Tibial nerve (tissue), 4 donors: ENCODE measurements at regions not wholly inside any gene's neighbourhood (a gene's known extent, or its start where the extent isn't known, plus 50 kb on each side); places are given as distances from the start of the nearest gene placed in this dataset.

Source experiments
- DNase-seq, 2 donors: peaks; one replicate each; pipeline ENCODE4 v3.0.0-alpha.2; 2019; ENCODE audit warnings: low spot score in 2 of 2
- H3K27ac ChIP-seq, 4 donors: fragments of 200-600 bp; sonication (generic) in 3 of 4; one replicate each; pipeline ENCODE4 v1.5.1; 2017 to 2019; ENCODE audit warnings: mild to moderate bottlenecking in 1 of 4
- H3K27me3 ChIP-seq, 2 donors: fragments of 200-600 bp; sonication (generic) in 1 of 2; one replicate each; pipeline versions ENCODE4 v1.5.1 to v1.6.0; 2017 to 2019
- H3K36me3 ChIP-seq, 3 donors: fragments of 200-600 bp; sonication (generic); one replicate each; pipeline ENCODE4 v1.5.1; 2018 to 2019
- H3K4me1 ChIP-seq, 4 donors: fragments of 200-600 bp; sonication (generic) in 3 of 4; one replicate each; pipeline ENCODE4 v1.5.1; 2017 to 2019
- H3K4me3 ChIP-seq, 4 donors: fragments of 200-600 bp; sonication (generic) in 3 of 4; one replicate each; pipeline ENCODE4 v1.5.1; 2017 to 2019; ENCODE audit warnings: mild to moderate bottlenecking in 1 of 4, moderate library complexity in 1 of 4
- H3K9me3 ChIP-seq, 4 donors: fragments of 200-600 bp; sonication (generic) in 3 of 4; one replicate each; pipeline ENCODE4 v1.5.1; 2017 to 2019
- EP300 ChIP-seq, 2 donors: sonication (generic); formaldehyde crosslinking; IDR thresholded peaks; one replicate each; pipeline ENCODE4 v1.6.1; 2017; ENCODE audit warnings: antibody characterized with exemption in 2 of 2, mild to moderate bottlenecking in 1 of 2
- POLR2A ChIP-seq, 2 donors: fragments of 450-650 bp; IDR thresholded peaks; one replicate each; pipeline ENCODE4 v1.6.1; 2017; ENCODE audit warnings: antibody characterized with exemption in 2 of 2, mild to moderate bottlenecking in 2 of 2, moderate library complexity in 2 of 2
- WGBS, 2 donors: methylation state at CpG; one replicate each; pipeline ENCODE4 v1.1.5; 2018; 5-methylcytosine and 5-hydroxymethylcytosine counted together
- TF ChIP-seq, protein P1 (sequence below), 5 experiments: fragments of 200-600 bp in 3 of 5; fragments of 450-650 bp in 2 of 5; sonication (generic) in 3 of 5; IDR thresholded peaks; one replicate each; pipeline ENCODE4 v1.5.1; 2016 to 2019; ENCODE audit warnings: antibody characterized with exemption in 5 of 5, mild to moderate bottlenecking in 3 of 5, moderate library complexity in 2 of 5

DNA sequence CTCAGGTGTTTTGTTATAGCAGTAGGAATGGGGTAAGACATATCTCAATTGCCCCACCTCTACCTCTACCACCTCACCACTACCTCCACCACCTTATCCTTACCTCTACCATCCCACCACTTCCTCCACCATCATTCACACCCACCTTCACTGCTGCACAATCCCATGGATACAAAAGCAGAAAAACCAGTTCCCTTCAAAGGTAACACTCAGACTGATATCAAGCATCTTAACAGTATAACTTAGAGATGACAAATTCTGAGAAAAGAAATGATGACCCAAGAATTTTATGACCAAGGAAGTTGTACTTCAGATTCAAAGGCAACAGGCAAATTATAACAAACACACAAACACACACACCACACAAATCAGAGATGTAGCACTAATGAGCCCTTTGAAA, 189.4 kb downstream of the NUAK1 start:
- no peaks in the 10 kb centered on the region for H3K27me3 ChIP-seq
- H3K4me3 ChIP-seq = no peak overlapping the region
- H3K27ac ChIP-seq = no peak overlapping the region
- H3K36me3 ChIP-seq = no peaks in the 10 kb centered on the region
- no peak for DNase-seq
- no peaks in the 10 kb centered on the region for H3K9me3 ChIP-seq
- peaks cover 0 to 13% (median 0%) of the 10 kb centered on the region in 4 donors for H3K4me1 ChIP-seq
- no peak for TF ChIP-seq EP300 (IDR thresholded peaks at IDR 0.05)
- TF ChIP-seq POLR2A (IDR thresholded peaks at IDR 0.05) = no peak
- TF ChIP-seq, protein P1, sequence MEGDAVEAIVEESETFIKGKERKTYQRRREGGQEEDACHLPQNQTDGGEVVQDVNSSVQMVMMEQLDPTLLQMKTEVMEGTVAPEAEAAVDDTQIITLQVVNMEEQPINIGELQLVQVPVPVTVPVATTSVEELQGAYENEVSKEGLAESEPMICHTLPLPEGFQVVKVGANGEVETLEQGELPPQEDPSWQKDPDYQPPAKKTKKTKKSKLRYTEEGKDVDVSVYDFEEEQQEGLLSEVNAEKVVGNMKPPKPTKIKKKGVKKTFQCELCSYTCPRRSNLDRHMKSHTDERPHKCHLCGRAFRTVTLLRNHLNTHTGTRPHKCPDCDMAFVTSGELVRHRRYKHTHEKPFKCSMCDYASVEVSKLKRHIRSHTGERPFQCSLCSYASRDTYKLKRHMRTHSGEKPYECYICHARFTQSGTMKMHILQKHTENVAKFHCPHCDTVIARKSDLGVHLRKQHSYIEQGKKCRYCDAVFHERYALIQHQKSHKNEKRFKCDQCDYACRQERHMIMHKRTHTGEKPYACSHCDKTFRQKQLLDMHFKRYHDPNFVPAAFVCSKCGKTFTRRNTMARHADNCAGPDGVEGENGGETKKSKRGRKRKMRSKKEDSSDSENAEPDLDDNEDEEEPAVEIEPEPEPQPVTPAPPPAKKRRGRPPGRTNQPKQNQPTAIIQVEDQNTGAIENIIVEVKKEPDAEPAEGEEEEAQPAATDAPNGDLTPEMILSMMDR (IDR thresholded peaks at IDR 0.05) = no peak

DNA sequence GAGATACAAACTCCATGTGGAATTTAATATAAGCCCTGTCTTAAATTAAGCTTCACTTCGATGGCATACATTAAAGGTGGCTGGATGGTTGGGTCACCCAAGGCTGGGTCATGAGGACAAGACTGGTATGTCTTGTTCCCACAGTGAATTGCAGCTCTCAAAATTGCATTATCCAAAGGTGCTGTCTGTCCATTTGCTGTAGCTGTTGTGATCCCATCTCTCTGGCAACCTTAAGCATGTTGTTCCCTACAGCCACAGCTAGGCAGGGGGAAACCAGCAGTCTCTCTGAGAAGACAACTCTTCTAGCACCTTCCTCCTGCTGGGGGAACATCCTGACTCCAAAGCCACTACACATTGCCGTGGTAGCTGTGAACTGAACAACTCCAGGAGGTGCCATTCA, 187.0 kb downstream of the NUAK1 start:
- TF ChIP-seq EP300 (IDR thresholded peaks at IDR 0.05) (no peak), POLR2A (IDR thresholded peaks at IDR 0.05) (no peak)
- TF ChIP-seq, protein P1 (IDR thresholded peaks at IDR 0.05) = no peak
- Histone ChIP-seq H3K9me3 (no peaks in the 10 kb centered on the region), H3K27me3 (no peaks in the 10 kb centered on the region), H3K36me3 (no peaks in the 10 kb centered on the region), H3K27ac (no peak overlapping the region), H3K4me3 (no peak overlapping the region), H3K4me1 (peaks cover 0 to 13% (median 0%) of the 10 kb centered on the region in 4 donors)
- DNase-seq = no peak
- WGBS, 2 donors = 44 to 56% methylated on average over 2 of the region's 2 CpGs

DNA sequence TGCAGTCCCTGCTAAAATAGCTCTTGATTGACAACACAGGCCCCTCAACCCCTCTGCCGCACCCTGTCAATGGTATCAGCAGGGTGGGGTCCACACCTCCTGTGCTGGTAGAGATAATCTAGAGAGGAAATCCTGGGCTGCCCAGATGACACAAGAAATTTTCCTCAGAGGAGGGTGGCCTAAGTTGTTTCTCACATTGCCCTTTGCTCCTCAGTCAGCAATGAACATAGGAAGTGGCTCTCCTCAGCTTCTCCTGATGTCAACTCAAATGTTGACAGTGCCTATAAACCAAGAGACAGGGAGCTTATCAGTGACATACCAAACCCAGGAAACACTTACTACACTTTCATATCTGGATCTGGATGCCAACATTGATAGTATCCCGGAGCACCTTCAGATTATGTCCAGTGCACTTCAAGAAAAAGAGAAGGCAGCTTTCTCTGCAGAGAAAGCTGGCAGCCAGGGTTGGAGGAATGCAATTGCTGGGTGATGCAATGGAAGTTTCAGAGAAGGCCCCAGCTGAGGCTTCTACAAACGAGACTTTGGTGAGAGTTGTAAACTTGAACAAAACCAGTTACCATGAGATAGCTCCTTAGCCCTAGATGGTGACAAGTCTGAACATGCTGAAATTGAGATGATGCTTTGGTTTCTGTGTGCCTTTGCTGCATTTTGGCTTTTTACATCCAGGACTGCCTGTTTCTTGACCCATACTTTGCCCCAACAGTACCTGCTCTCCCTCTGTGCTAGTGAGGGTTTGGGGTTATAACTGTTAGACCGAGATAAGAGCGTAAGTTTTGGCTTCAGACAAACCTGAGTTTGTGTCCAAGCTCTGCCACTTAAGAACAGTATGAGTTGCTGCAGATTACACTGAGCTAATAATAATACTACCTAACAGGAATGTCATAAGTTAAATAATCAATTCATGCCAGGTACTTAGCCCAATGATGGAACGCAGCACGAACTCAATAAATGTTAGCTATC, 183.5 kb downstream of the NUAK1 start:
- Histone ChIP-seq H3K27me3 (no peaks in the 10 kb centered on the region), H3K4me1 (peaks cover 0 to 5% (median 0%) of the 10 kb centered on the region in 4 donors), H3K27ac (no peak overlapping the region), H3K4me3 (no peak overlapping the region), H3K9me3 (no peaks in the 10 kb centered on the region), H3K36me3 (no peaks in the 10 kb centered on the region)
- no peak for DNase-seq
- 84 to 88% methylated on average over 7 of the region's 7 CpGs for WGBS, 2 donors
- TF ChIP-seq EP300 (IDR thresholded peaks at IDR 0.05) = no peak
- TF ChIP-seq, protein P1 (IDR thresholded peaks at IDR 0.05) = no peak
- TF ChIP-seq POLR2A (IDR thresholded peaks at IDR 0.05) = no peak

DNA sequence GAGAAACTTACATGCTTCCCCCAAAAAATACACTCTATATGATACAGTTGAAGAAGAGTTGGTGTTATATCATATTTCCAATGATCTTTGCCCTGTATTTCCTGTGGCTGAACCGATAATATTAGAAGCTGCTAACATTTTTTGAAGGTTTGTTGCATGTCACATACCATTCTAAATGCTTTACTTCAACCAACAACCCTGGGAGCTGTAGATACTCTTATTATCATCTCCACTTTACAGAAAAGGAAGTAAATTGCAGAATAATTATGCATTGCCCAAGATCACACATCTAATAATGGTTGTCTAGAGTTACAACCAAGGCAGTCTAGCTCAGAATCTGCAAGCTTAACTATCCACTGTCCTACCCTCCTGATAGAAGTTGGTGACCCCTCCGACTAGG, 182.8 kb downstream of the NUAK1 start:
- H3K36me3 ChIP-seq = no peaks in the 10 kb centered on the region
- no peaks in the 10 kb centered on the region for H3K9me3 ChIP-seq
- H3K4me3 ChIP-seq = no peak overlapping the region
- WGBS, 2 donors = 57 to 62% methylated on average over 2 of the region's 2 CpGs
- no peak for DNase-seq
- no peak for TF ChIP-seq EP300 (IDR thresholded peaks at IDR 0.05)
- TF ChIP-seq, protein P1 (IDR thresholded peaks at IDR 0.05) = no peak
- TF ChIP-seq POLR2A (IDR thresholded peaks at IDR 0.05) = no peak
- H3K4me1 ChIP-seq = peaks cover 0 to 12% (median 0%) of the 10 kb centered on the region in 4 donors
- H3K27ac ChIP-seq = no peak overlapping the region
- H3K27me3 ChIP-seq = no peaks in the 10 kb centered on the region
